ENCODE measurements at regions not wholly inside any gene's neighbourhood (a gene's known extent, or its start where the extent isn't known, plus 50 kb on each side); places are given as distances from the start of the nearest gene placed in this dataset.
"Not testable (repeated sequence)": the region's sequence is repeated elsewhere in the genome, so short reads cannot be mapped to it uniquely, and the experiment has no call there.

DNA sequence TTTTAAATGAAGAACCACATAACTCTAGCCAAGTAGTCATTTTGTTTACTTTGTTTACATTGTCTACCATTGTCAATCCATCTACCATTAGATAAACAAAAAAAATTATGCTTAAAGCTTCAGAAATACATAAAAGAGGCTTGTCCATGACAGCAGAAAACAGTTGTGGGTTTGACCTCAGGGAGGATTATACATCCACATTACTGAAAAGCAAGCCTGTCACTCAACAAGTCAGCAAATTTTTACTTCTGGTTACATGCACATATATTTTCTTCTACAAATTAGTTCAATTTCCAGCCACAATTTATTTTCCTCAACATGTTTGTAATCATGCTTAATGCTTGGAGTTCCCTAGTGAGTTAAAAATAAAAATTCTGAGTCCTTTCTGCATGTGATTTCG lies 713.3 kb downstream of the COL12A1 start:
- Histone ChIP-seq H3K4me3 (ENCODE audit: low read depth in 1 of 3, low read length in 3 of 3) (no peak overlapping the region), H3K27ac (ENCODE audit: low read depth in 1 of 3, low read length in 2 of 3) (no peak overlapping the region), H3K4me1 (ENCODE audit: control insufficient read depth in 3 of 3, insufficient read depth in 2 of 3, low read depth in 1 of 3, low read length in 2 of 3) (no peaks in the 10 kb centered on the region), H3K36me3 (ENCODE audit: control insufficient read depth in 3 of 3, insufficient read depth in 2 of 3, low read depth in 1 of 3, low read length in 3 of 3) (no peaks in the 10 kb centered on the region), H3K9me3 (ENCODE audit: control insufficient read depth in 2 of 2, insufficient read depth in 1 of 2, low read depth in 1 of 2, low read length in 1 of 2) (no peaks in the 10 kb centered on the region), H3K27me3 (ENCODE audit: control insufficient read depth in 3 of 3, insufficient read depth in 3 of 3, low read length in 3 of 3) (no peaks in the 10 kb centered on the region)
- FAIRE-seq (no peak), DNase-seq (no peak)
- 33 to 48% (median 40%) methylated on average over 1 of the region's 1 CpG for WGBS, 3 donors

DNA sequence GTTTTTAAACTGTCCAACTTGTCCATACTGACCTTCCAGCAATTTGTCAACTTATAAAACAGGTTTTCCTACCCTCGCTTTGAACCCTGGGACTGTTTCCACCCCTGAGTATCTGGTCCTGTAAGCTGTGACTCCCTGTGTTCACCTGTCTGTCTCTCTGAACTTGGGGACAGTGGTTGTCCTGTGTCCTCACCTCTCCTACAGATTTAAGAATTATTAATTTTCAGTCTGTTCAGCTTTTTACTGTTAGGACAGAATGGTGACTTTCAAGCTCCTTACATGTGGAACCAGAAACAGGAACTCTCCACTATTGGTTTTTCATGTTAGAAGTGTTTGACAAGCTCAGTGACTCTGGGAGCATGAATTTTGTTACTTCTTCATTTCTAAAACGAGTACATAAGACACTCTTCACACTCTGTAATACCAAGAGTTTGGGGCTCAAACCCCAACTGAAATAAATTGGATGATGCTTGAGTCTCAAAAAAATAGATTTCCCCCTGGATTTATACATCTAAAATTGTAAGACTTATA lies 713.9 kb downstream of the COL12A1 start:
- FAIRE-seq (no peak), DNase-seq (no peak)
- WGBS, 3 donors, result 33 to 60% (median 44%) methylated on average over 2 of the region's 2 CpGs
- Histone ChIP-seq H3K27me3 (ENCODE audit: control insufficient read depth in 3 of 3, insufficient read depth in 3 of 3, low read length in 3 of 3) (no peaks in the 10 kb centered on the region), H3K9me3 (ENCODE audit: control insufficient read depth in 2 of 2, insufficient read depth in 1 of 2, low read depth in 1 of 2, low read length in 1 of 2) (no peaks in the 10 kb centered on the region), H3K27ac (ENCODE audit: low read depth in 1 of 3, low read length in 2 of 3) (no peak overlapping the region), H3K4me3 (ENCODE audit: low read depth in 1 of 3, low read length in 3 of 3) (no peak overlapping the region), H3K36me3 (ENCODE audit: control insufficient read depth in 3 of 3, insufficient read depth in 2 of 3, low read depth in 1 of 3, low read length in 3 of 3) (no peaks in the 10 kb centered on the region), H3K4me1 (ENCODE audit: control insufficient read depth in 3 of 3, insufficient read depth in 2 of 3, low read depth in 1 of 3, low read length in 2 of 3) (no peaks in the 10 kb centered on the region)

DNA sequence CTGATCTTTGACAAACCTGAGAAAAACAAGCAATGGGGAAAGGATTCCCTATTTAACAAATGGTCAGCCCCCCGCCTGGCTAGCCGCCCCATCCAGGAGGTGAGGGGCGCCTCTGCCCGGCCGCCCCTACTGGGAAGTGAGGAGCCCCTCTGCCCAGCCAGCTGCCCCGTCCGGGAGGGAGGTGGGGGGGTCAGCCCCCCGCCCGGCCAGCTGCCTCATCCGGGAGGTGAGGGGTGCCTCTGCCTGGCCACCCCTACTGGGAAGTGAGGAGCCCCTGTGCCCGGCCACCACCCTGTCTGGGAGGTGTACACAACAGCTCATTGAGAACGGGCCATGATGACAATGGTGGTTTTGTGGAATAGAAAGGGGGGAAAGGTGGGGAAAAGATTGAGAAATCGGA lies 717.1 kb downstream of the COL12A1 start:
- not testable (repeated sequence) for H3K4me1 ChIP-seq (ENCODE audit: control insufficient read depth in 3 of 3, insufficient read depth in 2 of 3, low read depth in 1 of 3, low read length in 2 of 3); H3K27ac ChIP-seq (ENCODE audit: low read depth in 1 of 3, low read length in 2 of 3); H3K27me3 ChIP-seq (ENCODE audit: control insufficient read depth in 3 of 3, insufficient read depth in 3 of 3, low read length in 3 of 3); DNase-seq; FAIRE-seq; H3K36me3 ChIP-seq (ENCODE audit: control insufficient read depth in 3 of 3, insufficient read depth in 2 of 3, low read depth in 1 of 3, low read length in 3 of 3); H3K4me3 ChIP-seq (ENCODE audit: low read depth in 1 of 3, low read length in 3 of 3); H3K9me3 ChIP-seq (ENCODE audit: control insufficient read depth in 2 of 2, insufficient read depth in 1 of 2, low read depth in 1 of 2, low read length in 1 of 2)
- 90 to 93% (median 92%) methylated on average over 8 to 13 of the region's 13 CpGs for WGBS, 3 donors

DNA sequence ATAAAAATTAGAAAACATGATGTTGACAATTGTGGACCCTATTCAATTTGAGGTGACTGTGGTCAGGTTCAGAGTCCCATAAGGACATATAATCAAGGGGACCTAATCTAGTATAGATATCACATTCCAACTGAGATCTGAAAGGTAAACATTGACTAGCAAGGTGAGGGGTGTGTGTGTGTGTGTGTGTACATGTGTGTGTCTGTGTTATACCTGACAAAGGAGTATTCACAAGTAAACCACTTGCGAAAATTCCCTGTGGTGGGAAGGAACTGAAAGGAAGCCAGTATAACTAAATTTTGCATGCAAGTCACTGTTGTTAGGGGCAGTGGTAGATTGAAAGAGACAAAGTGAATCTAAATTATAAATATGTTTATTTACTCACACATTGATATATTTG lies 723.7 kb downstream of the COL12A1 start:
- DNase-seq (no peak), FAIRE-seq (no peak)
- Histone ChIP-seq H3K27me3 (ENCODE audit: control insufficient read depth in 3 of 3, insufficient read depth in 3 of 3, low read length in 3 of 3) (no peaks in the 10 kb centered on the region), H3K9me3 (ENCODE audit: control insufficient read depth in 2 of 2, insufficient read depth in 1 of 2, low read depth in 1 of 2, low read length in 1 of 2) (no peaks in the 10 kb centered on the region), H3K27ac (ENCODE audit: low read depth in 1 of 3, low read length in 2 of 3) (no peak overlapping the region), H3K4me1 (ENCODE audit: control insufficient read depth in 3 of 3, insufficient read depth in 2 of 3, low read depth in 1 of 3, low read length in 2 of 3) (no peaks in the 10 kb centered on the region), H3K4me3 (ENCODE audit: low read depth in 1 of 3, low read length in 3 of 3) (no peak overlapping the region), H3K36me3 (ENCODE audit: control insufficient read depth in 3 of 3, insufficient read depth in 2 of 3, low read depth in 1 of 3, low read length in 3 of 3) (no peaks in the 10 kb centered on the region)
- whole genome bisulfite sequencing, 3 donors, result 65 to 82% (median 71%) methylated on average over 1 of the region's 1 CpG

DNA sequence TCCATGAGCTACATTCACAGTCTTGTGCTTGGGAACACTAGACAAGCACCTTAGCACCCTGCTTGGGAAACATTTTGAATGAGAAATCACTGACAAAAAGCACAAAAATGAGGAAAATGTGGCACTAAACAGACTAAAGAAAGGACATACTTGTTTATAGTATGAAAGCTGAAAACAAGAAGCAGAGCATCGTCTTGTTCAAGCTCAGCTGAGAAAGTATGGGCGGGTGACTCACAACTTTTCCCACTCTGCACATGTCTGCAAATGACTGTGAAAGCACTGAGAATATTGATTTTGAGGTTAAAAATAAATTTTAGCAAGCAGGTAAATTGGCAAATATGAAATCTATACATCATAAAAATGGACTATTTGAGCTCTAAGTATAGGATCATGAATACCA lies 725.3 kb downstream of the COL12A1 start:
- no peak for FAIRE-seq
- no peak overlapping the region for H3K4me3 ChIP-seq (ENCODE audit: low read depth in 1 of 3, low read length in 3 of 3)
- no peaks in the 10 kb centered on the region for H3K9me3 ChIP-seq (ENCODE audit: control insufficient read depth in 2 of 2, insufficient read depth in 1 of 2, low read depth in 1 of 2, low read length in 1 of 2)
- 75 to 85% (median 83%) methylated on average over 2 of the region's 2 CpGs for WGBS, 3 donors
- no peaks in the 10 kb centered on the region for H3K36me3 ChIP-seq (ENCODE audit: control insufficient read depth in 3 of 3, insufficient read depth in 2 of 3, low read depth in 1 of 3, low read length in 3 of 3)
- no peaks in the 10 kb centered on the region for H3K27me3 ChIP-seq (ENCODE audit: control insufficient read depth in 3 of 3, insufficient read depth in 3 of 3, low read length in 3 of 3)
- DNase-seq, result no peak
- no peak overlapping the region for H3K27ac ChIP-seq (ENCODE audit: low read depth in 1 of 3, low read length in 2 of 3)
- no peaks in the 10 kb centered on the region for H3K4me1 ChIP-seq (ENCODE audit: control insufficient read depth in 3 of 3, insufficient read depth in 2 of 3, low read depth in 1 of 3, low read length in 2 of 3)

DNA sequence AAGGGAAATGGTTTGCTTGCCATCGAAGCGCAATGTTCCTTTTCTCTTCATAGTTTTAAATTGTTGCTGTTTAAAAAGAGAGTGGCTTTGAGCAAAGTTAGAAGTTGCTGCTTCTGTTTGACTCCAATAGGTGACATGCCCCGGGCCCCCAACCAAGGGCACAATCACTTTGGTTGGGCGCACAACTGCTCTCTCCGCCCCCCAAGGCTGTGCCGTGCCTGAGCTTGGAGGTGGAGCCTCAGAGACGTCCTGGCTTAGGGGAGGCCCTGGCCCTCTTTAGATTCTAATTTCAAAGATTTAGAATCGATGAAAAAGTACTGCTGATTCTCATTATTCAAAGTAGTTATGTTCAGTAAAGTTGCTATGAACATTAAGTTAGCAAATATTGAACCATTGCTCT lies 725.9 kb downstream of the COL12A1 start:
- WGBS, 3 donors, result 82 to 88% (median 83%) methylated on average over 8 of the region's 8 CpGs
- H3K4me3 ChIP-seq (ENCODE audit: low read depth in 1 of 3, low read length in 3 of 3), result no peak overlapping the region
- no peak for FAIRE-seq

DNA sequence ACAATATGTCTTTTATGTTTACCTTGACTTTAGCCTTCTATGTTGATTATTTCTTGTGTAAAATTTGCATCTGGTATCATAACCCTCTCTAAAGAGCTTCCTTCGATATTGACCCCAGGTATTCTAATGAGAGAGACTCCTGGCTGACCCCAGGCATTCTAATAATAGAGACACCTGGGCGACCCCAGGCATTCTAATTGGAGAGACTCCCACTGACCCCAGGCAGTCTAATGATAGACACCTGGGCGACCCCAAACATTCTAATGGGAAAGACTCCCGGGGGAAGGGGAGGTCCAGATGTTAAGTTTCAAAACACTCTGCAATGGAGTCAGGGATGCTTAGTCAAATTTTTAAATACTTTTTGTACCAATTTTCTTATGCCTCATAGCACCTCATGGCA lies 726.4 kb downstream of the COL12A1 start:
- no peaks in the 10 kb centered on the region for H3K9me3 ChIP-seq (ENCODE audit: control insufficient read depth in 2 of 2, insufficient read depth in 1 of 2, low read depth in 1 of 2, low read length in 1 of 2)
- WGBS, 3 donors, result 82 to 87% (median 85%) methylated on average over 4 of the region's 4 CpGs
- FAIRE-seq (no peak), DNase-seq (no peak)
- no peaks in the 10 kb centered on the region for H3K36me3 ChIP-seq (ENCODE audit: control insufficient read depth in 3 of 3, insufficient read depth in 2 of 3, low read depth in 1 of 3, low read length in 3 of 3)
- no peak overlapping the region for H3K27ac ChIP-seq (ENCODE audit: low read depth in 1 of 3, low read length in 2 of 3)
- H3K4me1 ChIP-seq (ENCODE audit: control insufficient read depth in 3 of 3, insufficient read depth in 2 of 3, low read depth in 1 of 3, low read length in 2 of 3), result no peaks in the 10 kb centered on the region
- H3K27me3 ChIP-seq (ENCODE audit: control insufficient read depth in 3 of 3, insufficient read depth in 3 of 3, low read length in 3 of 3), result no peaks in the 10 kb centered on the region
- H3K4me3 ChIP-seq (ENCODE audit: low read depth in 1 of 3, low read length in 3 of 3), result no peak overlapping the region

More for the DNA sequence above, 725.9 kb downstream of the COL12A1 start:
- H3K9me3 ChIP-seq (ENCODE audit: control insufficient read depth in 2 of 2, insufficient read depth in 1 of 2, low read depth in 1 of 2, low read length in 1 of 2), result no peaks in the 10 kb centered on the region
- no peak for DNase-seq
- no peaks in the 10 kb centered on the region for H3K4me1 ChIP-seq (ENCODE audit: control insufficient read depth in 3 of 3, insufficient read depth in 2 of 3, low read depth in 1 of 3, low read length in 2 of 3)
- H3K27ac ChIP-seq (ENCODE audit: low read depth in 1 of 3, low read length in 2 of 3), result no peak overlapping the region
- H3K27me3 ChIP-seq (ENCODE audit: control insufficient read depth in 3 of 3, insufficient read depth in 3 of 3, low read length in 3 of 3), result no peaks in the 10 kb centered on the region
- H3K36me3 ChIP-seq (ENCODE audit: control insufficient read depth in 3 of 3, insufficient read depth in 2 of 3, low read depth in 1 of 3, low read length in 3 of 3), result no peaks in the 10 kb centered on the region

DNA sequence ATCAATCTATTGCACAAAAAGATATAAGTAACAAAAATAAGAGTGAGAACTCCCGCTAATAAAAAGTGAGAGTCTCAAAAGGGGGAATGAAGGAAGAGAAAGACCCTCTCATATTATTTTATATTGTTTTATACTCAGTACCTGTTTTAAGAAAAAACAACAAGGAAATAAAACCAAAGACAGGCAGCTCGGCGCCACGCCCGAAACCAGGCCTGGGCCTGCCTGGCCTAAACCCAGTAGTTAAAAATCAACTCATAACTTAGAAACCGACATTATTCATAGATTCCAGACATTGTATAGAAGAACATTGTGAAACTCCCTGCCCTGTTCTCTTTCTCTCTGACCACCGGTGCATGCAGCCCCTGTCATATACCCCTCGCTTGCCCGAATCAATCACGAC lies 731.8 kb downstream of the COL12A1 start:
- H3K27me3 ChIP-seq (ENCODE audit: control insufficient read depth in 3 of 3, insufficient read depth in 3 of 3, low read length in 3 of 3); H3K36me3 ChIP-seq (ENCODE audit: control insufficient read depth in 3 of 3, insufficient read depth in 2 of 3, low read depth in 1 of 3, low read length in 3 of 3); FAIRE-seq; H3K4me1 ChIP-seq (ENCODE audit: control insufficient read depth in 3 of 3, insufficient read depth in 2 of 3, low read depth in 1 of 3, low read length in 2 of 3); H3K9me3 ChIP-seq (ENCODE audit: control insufficient read depth in 2 of 2, insufficient read depth in 1 of 2, low read depth in 1 of 2, low read length in 1 of 2); DNase-seq; H3K27ac ChIP-seq (ENCODE audit: low read depth in 1 of 3, low read length in 2 of 3); H3K4me3 ChIP-seq (ENCODE audit: low read depth in 1 of 3, low read length in 3 of 3): not testable (repeated sequence)
- WGBS, 3 donors, result 76 to 90% (median 87%) methylated on average over 10 of the region's 10 CpGs

DNA sequence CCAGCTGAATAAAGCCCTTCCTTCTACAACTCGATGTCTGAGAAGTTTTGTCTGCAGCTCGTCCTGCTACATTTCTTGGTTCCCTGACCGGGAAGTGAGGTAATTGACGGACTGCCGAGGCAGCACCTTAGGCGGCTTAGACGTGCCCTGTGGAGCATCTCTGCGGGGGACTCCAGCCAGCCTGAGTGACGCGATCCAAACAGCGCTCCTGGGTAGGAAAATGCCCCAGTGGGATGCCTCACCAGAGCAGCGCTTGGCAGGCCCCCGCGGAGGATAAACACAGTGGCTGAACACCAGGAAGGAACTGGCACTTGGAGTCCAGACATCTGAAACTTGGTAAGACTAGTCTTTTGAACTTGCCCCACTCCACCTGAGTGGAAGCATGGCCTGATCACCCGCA lies 737.3 kb downstream of the COL12A1 start:
- H3K27ac ChIP-seq (ENCODE audit: low read depth in 1 of 3, low read length in 2 of 3); DNase-seq; H3K27me3 ChIP-seq (ENCODE audit: control insufficient read depth in 3 of 3, insufficient read depth in 3 of 3, low read length in 3 of 3); H3K4me1 ChIP-seq (ENCODE audit: control insufficient read depth in 3 of 3, insufficient read depth in 2 of 3, low read depth in 1 of 3, low read length in 2 of 3); H3K9me3 ChIP-seq (ENCODE audit: control insufficient read depth in 2 of 2, insufficient read depth in 1 of 2, low read depth in 1 of 2, low read length in 1 of 2); H3K4me3 ChIP-seq (ENCODE audit: low read depth in 1 of 3, low read length in 3 of 3); FAIRE-seq; H3K36me3 ChIP-seq (ENCODE audit: control insufficient read depth in 3 of 3, insufficient read depth in 2 of 3, low read depth in 1 of 3, low read length in 3 of 3): not testable (repeated sequence)
- 92 to 95% (median 93%) methylated on average over 15 of the region's 15 CpGs for WGBS, 3 donors

Data from small intestine (tissue), 7 donors.